WI38 (cell line): ENCODE measurements at regions not wholly inside any gene's neighbourhood (a gene's known extent, or its start where the extent isn't known, plus 50 kb on each side); places are given as distances from the start of the nearest gene placed in this dataset.

Experiments
- H3K4me3 ChIP-seq: 2 replicates; pipeline ENCODE4 v1.5.1; 2011; ENCODE audit warnings: low read depth, mild to moderate bottlenecking, control low read depth, low read length
- CTCF ChIP-seq: IDR thresholded peaks from 2 replicates; pipeline ENCODE4 v1.5.1; 2012; ENCODE audit warnings: low read depth, mild to moderate bottlenecking, control low read depth, low read length

GRCh38 chr12:94753036-94753679 is 102.8 kb upstream of the TMCC3 start:
- TF ChIP-seq CTCF: no peak
- no peak overlapping the region for H3K4me3 ChIP-seq

DNA sequence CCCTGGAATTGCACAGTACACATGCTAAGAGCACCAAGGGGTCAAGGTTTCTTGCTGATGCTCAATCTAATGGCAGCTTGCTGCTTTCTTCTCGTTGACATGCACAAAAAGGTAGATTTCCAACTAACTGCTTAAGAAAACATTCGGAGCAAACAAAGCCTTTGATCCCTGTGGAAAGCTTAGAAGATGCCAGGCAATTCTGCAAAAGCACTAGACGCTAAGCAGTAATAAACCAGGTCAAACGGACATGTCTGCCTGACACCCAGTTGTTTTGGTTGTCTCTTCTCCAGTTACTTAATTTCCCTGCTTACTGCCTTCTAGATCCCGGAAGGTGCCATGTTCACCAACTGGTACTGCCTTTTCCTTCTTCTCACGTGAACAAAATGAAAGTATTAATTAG is 100.5 kb upstream of the TMCC3 start:
- H3K4me3 ChIP-seq: no peak overlapping the region
- TF ChIP-seq CTCF: no peak

GRCh38 chr12:94749890-94750289 is 99.5 kb upstream of the TMCC3 start:
- H3K4me3 ChIP-seq: no peak overlapping the region
- no peak for TF ChIP-seq CTCF

DNA sequence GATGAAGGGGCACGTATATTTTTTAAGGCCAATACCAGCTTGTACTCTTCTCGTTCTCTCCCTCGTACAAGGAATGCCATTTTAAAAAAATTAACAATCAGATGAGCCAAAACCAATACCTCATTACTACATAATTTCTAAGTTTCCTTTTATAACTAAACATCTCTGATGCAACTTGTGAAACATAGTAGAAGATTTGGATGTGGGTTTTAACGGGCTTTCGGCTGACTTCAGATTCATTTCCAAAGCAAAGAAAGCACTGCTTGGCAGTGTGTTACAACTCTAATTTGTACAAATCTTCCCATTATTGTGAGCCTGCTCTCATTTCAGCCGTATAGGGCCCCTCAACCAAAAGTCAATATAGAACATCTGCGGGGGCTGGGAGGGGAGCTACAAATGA is 99.1 kb upstream of the TMCC3 start:
- TF ChIP-seq CTCF: no peak
- H3K4me3 ChIP-seq: no peak overlapping the region

GRCh38 chr12:94748726-94749421 is 98.5 kb upstream of the TMCC3 start:
- H3K4me3 ChIP-seq: no peak overlapping the region
- no peak for TF ChIP-seq CTCF

DNA sequence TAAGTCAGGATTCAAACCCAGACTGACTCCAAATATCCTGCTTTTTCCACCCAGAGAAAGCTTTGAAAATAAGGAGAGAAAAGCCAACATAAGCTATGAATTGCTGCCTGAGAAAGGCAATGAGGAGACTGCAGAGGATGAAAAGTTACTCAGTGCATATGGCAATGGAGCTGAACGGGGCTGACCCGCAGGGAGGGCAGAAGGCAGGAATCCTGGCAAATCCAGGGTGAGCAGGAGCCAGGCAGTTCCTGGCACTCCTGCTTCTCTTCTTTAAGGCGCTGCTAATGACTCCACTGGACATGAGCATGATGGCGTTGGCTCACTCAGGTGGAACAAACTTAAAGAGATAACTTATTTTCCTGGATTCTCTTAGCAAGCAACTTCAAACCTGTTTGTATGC is 95.2 kb upstream of the TMCC3 start:
- TF ChIP-seq CTCF: no peak
- H3K4me3 ChIP-seq: no peak overlapping the region

DNA sequence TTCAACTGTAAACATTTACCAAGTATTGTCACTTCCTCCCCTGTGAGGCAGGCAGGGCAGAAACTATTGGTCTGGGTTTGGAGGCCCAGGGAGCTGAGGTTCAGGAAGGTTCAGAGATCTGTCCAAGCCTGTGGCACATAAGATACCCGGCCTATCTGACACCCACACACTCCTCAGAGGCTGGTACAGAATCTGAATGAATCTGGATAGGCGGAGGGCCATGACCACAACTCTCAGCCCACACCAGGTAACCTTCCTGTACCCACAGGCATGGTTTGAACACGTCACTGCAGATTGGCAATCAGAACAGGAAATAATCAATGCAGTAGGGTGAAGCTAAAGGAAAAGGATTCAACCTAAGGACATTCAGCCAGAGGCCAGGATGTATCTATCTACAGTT is 92.8 kb upstream of the TMCC3 start:
- TF ChIP-seq CTCF: no peak
- H3K4me3 ChIP-seq: no peak overlapping the region
